HCT116 (cell line): ENCODE measurements at regions not wholly inside any gene's neighbourhood (a gene's known extent, or its start where the extent isn't known, plus 50 kb on each side); places are given as distances from the start of the nearest gene placed in this dataset.
"Not testable (repeated sequence)": the region's sequence is repeated elsewhere in the genome, so short reads cannot be mapped to it uniquely, and the experiment has no call there.

Source experiments
- FOSL1 ChIP-seq: IDR thresholded peaks from 2 replicates; pipeline ENCODE4 v1.6.1; 2012; ENCODE audit warnings: low read depth
- POLR2A ChIP-seq: IDR thresholded peaks from 2 replicates; pipeline ENCODE4 v1.7.0; 2011; ENCODE audit warnings: borderline replicate concordance; ENCODE audit not compliant: insufficient read depth, insufficient read length; ENCODE audit errors: extremely low read depth
- POLR2AphosphoS5 ChIP-seq: IDR thresholded peaks from 2 replicates; pipeline ENCODE4 v1.6.1; 2011; ENCODE audit warnings: mild to moderate bottlenecking, low read depth, low read length, moderate library complexity
- SIN3A ChIP-seq: IDR thresholded peaks from 2 replicates; pipeline ENCODE4 v1.6.1; 2012; ENCODE audit warnings: low read depth
- TF ChIP-seq, protein P1 (sequence below), 3 experiments: fragments of 200-600 bp in 1 of 3; sonication (generic) in 1 of 3; IDR thresholded peaks in 2 of 3; conservative IDR thresholded peaks in 1 of 3; 2 replicates each; pipeline ENCODE4 v1.5.1; 2012 to 2017; ENCODE audit warnings: low read depth in 2 of 3, low read length in 2 of 3, antibody characterized with exemption in 1 of 3, borderline replicate concordance in 1 of 3, control low read depth in 1 of 3, mild to moderate bottlenecking in 1 of 3, mixed read lengths in 1 of 3, mixed run types in 1 of 3, moderate library complexity in 1 of 3; ENCODE audit not compliant: insufficient read depth in 1 of 3

DNA sequence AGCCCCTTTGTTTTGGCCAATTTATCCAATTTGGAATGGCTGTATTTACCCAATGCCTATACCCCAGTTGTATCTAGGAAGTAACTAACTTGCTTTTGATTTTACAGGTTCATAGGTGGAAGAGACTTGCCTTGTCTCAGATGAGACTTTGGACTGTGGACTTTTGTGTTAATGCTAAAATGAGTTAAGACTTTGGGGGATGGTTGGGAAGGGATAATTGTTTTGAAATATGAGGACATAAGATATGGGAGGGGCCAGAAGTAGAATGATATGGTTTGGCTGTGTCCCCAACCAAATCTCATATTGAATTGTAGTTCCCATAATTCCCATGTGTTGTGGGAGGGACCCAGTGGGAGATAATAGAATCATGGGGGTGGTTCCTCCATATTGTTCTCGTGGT, 94.4 kb upstream of the TMEM170B start:
- not testable (repeated sequence) for TF ChIP-seq POLR2AphosphoS5, POLR2A, FOSL1, SIN3A
- TF ChIP-seq, protein P1, sequence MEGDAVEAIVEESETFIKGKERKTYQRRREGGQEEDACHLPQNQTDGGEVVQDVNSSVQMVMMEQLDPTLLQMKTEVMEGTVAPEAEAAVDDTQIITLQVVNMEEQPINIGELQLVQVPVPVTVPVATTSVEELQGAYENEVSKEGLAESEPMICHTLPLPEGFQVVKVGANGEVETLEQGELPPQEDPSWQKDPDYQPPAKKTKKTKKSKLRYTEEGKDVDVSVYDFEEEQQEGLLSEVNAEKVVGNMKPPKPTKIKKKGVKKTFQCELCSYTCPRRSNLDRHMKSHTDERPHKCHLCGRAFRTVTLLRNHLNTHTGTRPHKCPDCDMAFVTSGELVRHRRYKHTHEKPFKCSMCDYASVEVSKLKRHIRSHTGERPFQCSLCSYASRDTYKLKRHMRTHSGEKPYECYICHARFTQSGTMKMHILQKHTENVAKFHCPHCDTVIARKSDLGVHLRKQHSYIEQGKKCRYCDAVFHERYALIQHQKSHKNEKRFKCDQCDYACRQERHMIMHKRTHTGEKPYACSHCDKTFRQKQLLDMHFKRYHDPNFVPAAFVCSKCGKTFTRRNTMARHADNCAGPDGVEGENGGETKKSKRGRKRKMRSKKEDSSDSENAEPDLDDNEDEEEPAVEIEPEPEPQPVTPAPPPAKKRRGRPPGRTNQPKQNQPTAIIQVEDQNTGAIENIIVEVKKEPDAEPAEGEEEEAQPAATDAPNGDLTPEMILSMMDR (IDR thresholded peaks at IDR 0.05 in 2 of 3, conservative IDR thresholded peaks at IDR 0.05 in 1 of 3; ENCODE audit: borderline replicate concordance in 1 of 3, insufficient read depth in 1 of 3, low read depth in 2 of 3, low read length in 2 of 3), result not testable (repeated sequence)
